SJCRH30 (cell line): ENCODE measurements at regions not wholly inside any gene's neighbourhood (a gene's known extent, or its start where the extent isn't known, plus 50 kb on each side); places are given as distances from the start of the nearest gene placed in this dataset.

Experiments used
- DNase-seq, 2 experiments: peaks; one replicate each; pipeline ENCODE4 v3.0.0-alpha.2; 2015 to 2020
- H3K27ac ChIP-seq: fragments of 250-450 bp; sonication (Bioruptor Pico); 2 replicates; pipeline ENCODE4 v1.5.1; 2020; ENCODE audit warnings: mild to moderate bottlenecking, moderate library complexity
- H3K27me3 ChIP-seq: fragments of 250-450 bp; sonication (Bioruptor Pico); 2 replicates; pipeline ENCODE4 v1.5.1; 2020; ENCODE audit warnings: mild to moderate bottlenecking, moderate library complexity
- H3K36me3 ChIP-seq: fragments of 250-450 bp; sonication (Bioruptor Pico); 2 replicates; pipeline ENCODE4 v1.5.1; 2020; ENCODE audit warnings: mild to moderate bottlenecking, moderate library complexity
- H3K4me1 ChIP-seq: fragments of 250-450 bp; sonication (Bioruptor Pico); 2 replicates; pipeline ENCODE4 v1.5.1; 2020; ENCODE audit warnings: mild to moderate bottlenecking, moderate library complexity
- H3K4me3 ChIP-seq: fragments of 250-450 bp; sonication (Bioruptor Pico); 2 replicates; pipeline ENCODE4 v1.5.1; 2020; ENCODE audit warnings: mild to moderate bottlenecking, moderate library complexity
- H3K9me3 ChIP-seq: fragments of 250-450 bp; sonication (Bioruptor Pico); replicated peaks from 2 replicates; pipeline ENCODE4 v1.5.1; 2020; ENCODE audit warnings: mild to moderate bottlenecking, moderate library complexity

DNA sequence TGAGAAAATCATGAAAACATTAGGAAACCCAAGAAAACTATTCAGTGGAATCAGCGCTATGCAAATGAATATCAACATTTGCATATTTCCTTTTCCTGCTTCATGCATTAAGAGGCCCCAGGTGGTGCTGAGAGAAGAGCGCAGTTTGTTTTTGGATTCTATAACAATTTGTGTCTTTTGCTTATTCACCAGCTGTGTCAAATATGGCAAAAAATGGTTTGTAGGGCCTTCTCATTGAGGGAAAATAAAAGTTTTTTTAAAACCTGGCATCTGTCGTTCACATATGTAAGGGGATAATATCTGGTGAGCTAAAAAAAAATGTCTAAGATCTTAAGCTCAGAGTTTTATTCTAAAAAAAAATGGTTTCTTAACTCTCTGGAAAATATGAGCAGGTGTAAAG lies 122.5 kb upstream of the ROBO2 start:
- Histone ChIP-seq H3K27ac (no peak overlapping the region), H3K4me3 (no peak overlapping the region), H3K4me1 (no peaks in the 10 kb centered on the region), H3K9me3 (no peaks in the 10 kb centered on the region), H3K27me3 (no peaks in the 10 kb centered on the region), H3K36me3 (no peaks in the 10 kb centered on the region)
- DNase-seq = no peak

DNA sequence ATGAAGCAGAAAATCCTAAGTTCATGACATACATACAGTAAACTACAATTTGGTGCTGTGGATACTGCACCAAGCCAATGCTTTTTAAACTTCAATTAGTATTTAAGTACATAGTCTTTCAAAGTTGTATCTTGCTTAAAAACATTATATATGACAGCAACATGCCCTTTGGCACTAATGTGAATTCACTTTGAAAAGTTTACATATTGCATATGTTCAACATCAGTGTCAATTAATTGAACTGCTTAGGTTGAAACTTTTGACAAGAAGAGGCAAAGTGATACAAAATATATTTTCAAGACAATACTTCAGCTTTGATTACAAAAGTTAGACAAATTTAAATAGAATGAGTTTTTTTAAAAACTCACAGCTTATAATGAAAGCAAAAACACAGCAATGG lies 119.4 kb upstream of the ROBO2 start:
- no peaks in the 10 kb centered on the region for H3K36me3 ChIP-seq
- no peaks in the 10 kb centered on the region for H3K27me3 ChIP-seq
- H3K27ac ChIP-seq = no peak overlapping the region
- H3K4me1 ChIP-seq = no peaks in the 10 kb centered on the region
- no peaks in the 10 kb centered on the region for H3K9me3 ChIP-seq
- DNase-seq = no peak
- H3K4me3 ChIP-seq = no peak overlapping the region

DNA sequence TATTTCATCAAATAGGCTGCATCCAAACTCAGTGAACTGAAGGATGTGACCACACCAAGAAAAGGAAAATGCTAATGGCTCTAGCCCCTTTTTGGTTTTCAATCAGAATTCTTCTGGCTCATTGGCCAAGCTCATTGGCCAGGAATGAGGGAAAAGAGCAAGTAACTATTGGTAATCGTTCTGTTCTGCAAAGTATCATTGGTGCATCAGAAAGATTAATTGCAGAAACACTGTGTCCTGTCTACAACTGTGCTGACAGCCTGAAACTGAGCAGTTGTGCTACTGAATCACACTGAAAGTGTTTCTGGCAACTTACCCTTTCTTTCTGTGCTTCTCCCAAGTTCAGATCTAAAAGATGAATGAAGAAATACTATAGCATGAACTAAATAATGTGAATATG lies 116.4 kb upstream of the ROBO2 start:
- H3K4me1 ChIP-seq = no peaks in the 10 kb centered on the region
- H3K27me3 ChIP-seq = no peaks in the 10 kb centered on the region
- no peaks in the 10 kb centered on the region for H3K9me3 ChIP-seq
- no peaks in the 10 kb centered on the region for H3K36me3 ChIP-seq
- H3K4me3 ChIP-seq = no peak overlapping the region
- no peak overlapping the region for H3K27ac ChIP-seq
- DNase-seq = no peak

DNA sequence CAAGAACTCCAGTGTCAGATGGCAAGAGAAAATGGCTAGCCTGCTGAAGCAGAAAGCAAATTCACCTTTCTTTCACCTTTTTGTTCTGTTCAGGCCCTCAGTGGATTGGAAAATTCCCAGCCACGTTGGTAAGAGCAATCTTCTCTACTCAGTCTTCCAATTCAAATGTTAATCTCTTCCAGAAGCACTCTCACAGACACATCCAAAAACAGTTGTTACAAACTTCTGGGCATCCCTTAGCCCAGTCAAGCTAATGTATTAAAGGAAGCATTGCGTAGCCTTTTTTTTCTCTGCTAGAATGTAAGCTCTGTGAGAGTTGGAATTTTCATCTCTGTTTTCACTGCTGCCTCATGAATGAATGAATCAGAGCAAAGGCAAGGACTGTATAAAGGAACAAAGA lies 109.2 kb upstream of the ROBO2 start:
- no peak for DNase-seq
- H3K4me3 ChIP-seq = no peak overlapping the region
- no peaks in the 10 kb centered on the region for H3K36me3 ChIP-seq
- no peaks in the 10 kb centered on the region for H3K9me3 ChIP-seq
- no peaks in the 10 kb centered on the region for H3K27me3 ChIP-seq
- no peaks in the 10 kb centered on the region for H3K4me1 ChIP-seq
- H3K27ac ChIP-seq = no peak overlapping the region

DNA sequence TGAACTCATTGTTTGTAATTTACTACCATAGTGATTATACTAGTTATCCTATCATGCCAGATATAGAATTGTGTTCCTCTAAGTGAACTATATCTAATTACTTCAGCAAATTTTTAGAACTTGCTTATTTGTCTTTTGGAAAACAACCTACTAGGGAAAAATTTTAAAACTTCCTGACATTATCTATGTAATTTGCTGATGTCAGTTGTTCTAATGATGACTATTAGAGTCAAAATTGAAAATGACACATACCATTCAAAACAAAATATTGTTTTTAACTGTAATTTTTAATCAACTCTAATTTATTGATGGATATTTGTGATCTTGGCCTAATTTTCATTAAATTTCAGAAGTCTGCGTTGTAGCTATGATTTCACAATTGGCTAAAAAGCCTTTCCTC lies 106.7 kb upstream of the ROBO2 start:
- no peaks in the 10 kb centered on the region for H3K9me3 ChIP-seq
- H3K36me3 ChIP-seq = no peaks in the 10 kb centered on the region
- no peak for DNase-seq
- H3K27me3 ChIP-seq = no peaks in the 10 kb centered on the region
- no peak overlapping the region for H3K4me3 ChIP-seq
- H3K4me1 ChIP-seq = no peaks in the 10 kb centered on the region
- no peak overlapping the region for H3K27ac ChIP-seq

DNA sequence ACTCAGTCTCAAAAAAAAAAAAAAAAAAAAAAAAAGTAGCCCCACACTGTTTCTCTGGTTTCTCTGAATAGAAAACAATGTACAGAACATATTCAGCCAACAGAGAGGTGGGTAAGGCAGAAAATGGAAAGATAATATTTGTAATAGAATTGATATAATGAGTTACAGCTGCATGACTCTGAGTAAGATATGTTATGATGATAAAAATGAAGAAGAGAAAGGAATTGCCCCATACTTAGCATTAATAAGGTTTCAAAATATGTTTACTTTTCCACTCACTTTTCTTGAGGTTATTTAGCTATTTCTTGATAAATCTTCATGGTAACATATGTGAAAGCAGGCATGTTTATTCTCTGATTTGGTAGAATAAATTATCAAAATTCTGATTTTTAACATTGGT lies 100.9 kb upstream of the ROBO2 start:
- Histone ChIP-seq H3K4me1 (no peaks in the 10 kb centered on the region), H3K4me3 (no peak overlapping the region), H3K36me3 (no peaks in the 10 kb centered on the region), H3K9me3 (no peaks in the 10 kb centered on the region), H3K27me3 (no peaks in the 10 kb centered on the region), H3K27ac (no peak overlapping the region)
- DNase-seq = no peak

DNA sequence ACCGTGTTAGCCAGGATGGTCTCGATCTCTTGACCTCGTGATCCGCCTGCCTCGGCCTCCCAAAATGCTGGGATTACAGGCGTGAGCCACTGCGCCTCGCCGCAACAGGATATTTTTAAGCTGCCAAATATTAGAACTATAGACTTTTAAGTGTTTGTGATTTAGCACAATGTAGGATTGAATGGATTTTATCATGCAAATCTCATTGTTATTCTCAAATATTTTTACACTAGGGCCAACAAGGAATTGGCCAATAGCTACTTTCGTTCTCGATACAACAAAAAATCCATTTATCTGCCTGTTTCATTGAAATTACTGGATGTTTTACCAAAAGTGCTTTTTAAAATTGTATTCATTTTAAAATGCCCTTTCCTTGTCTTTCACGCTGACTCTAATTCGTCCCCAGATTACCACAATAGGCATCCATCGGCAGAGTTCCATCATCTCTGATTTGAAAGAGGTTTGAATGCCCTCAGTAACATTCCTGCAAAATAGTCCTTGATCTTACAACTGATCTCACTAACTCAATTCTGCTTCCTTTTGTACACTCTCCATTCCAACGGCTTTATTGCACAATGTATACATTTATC lies 99.6 kb upstream of the ROBO2 start:
- no peak overlapping the region for H3K27ac ChIP-seq

DNA sequence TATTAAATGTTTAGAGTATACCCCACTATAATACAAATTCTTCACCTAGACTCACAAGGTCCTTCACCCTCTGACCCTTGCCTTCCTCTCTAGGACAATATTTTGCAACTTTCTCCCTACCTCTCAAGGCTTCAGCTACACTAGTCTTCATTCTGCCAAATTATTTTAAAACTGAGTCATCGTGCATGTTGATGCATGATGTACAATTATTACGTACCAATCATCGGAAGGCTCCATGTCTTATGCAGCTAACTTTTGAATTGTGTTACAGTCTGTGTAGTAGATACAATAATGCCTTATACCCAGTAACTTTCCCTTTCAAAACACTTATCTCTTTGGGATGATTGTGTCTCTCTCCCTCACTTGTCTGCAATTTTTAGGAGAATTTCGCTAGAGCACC lies 98.5 kb upstream of the ROBO2 start:
- DNase-seq = no peak
- Histone ChIP-seq H3K27ac (no peak overlapping the region), H3K27me3 (no peaks in the 10 kb centered on the region)

More for the DNA sequence above, 99.6 kb upstream of the ROBO2 start:
- H3K9me3 ChIP-seq = no peaks in the 10 kb centered on the region
- H3K4me1 ChIP-seq = no peaks in the 10 kb centered on the region
- H3K27me3 ChIP-seq = no peaks in the 10 kb centered on the region
- no peaks in the 10 kb centered on the region for H3K36me3 ChIP-seq
- no peak for DNase-seq
- H3K4me3 ChIP-seq = no peak overlapping the region

DNA sequence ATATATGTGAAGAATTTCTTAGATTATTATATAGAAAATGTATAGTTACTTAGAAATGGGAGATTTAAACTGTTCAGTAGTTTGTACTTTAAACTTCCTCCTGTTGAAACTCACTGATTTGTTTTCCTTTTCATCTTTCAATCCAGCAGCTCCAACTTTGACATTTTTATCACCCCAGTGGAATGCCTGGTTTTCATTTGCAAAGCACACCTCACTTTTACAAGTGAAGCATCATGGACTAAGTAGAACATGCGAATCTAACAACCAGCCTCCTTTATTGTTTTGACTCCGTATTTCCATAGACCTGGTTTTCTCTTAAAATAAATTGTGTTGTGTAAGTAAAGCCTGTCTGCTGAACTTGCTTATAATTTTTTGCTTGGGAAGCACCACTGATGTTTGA lies 97.8 kb upstream of the ROBO2 start:
- H3K4me1 ChIP-seq = no peaks in the 10 kb centered on the region
- no peak overlapping the region for H3K4me3 ChIP-seq

More for the DNA sequence above, 98.5 kb upstream of the ROBO2 start:
- H3K36me3 ChIP-seq = no peaks in the 10 kb centered on the region
- no peaks in the 10 kb centered on the region for H3K4me1 ChIP-seq
- no peaks in the 10 kb centered on the region for H3K9me3 ChIP-seq
- no peak overlapping the region for H3K4me3 ChIP-seq

DNA sequence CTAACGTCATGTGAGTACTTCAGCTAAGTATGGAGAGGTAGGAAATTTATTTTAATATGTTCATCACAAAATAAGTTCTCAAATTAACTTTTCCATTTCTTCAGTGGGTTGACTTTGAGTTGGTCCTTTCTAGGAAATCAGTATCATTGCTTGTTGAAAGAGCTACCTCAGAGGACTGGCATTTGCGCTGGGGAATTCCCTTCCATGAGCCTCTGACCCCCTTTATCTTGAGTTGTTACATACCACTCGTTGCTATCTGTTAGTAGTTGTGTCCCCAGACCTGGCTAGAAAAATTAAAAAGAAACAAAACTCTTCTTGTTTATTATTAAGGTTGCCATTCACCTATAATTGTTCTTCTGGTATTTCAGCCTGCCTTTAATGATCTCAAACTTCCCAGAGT lies 96.8 kb upstream of the ROBO2 start:
- Histone ChIP-seq H3K4me3 (no peak overlapping the region), H3K27me3 (no peaks in the 10 kb centered on the region), H3K27ac (no peak overlapping the region), H3K9me3 (no peaks in the 10 kb centered on the region), H3K36me3 (no peaks in the 10 kb centered on the region), H3K4me1 (no peaks in the 10 kb centered on the region)
- DNase-seq = no peak

More for the DNA sequence above, 97.8 kb upstream of the ROBO2 start:
- H3K27ac ChIP-seq = no peak overlapping the region
- H3K9me3 ChIP-seq = no peaks in the 10 kb centered on the region
- H3K36me3 ChIP-seq = no peaks in the 10 kb centered on the region
- DNase-seq = no peak
- no peaks in the 10 kb centered on the region for H3K27me3 ChIP-seq

DNA sequence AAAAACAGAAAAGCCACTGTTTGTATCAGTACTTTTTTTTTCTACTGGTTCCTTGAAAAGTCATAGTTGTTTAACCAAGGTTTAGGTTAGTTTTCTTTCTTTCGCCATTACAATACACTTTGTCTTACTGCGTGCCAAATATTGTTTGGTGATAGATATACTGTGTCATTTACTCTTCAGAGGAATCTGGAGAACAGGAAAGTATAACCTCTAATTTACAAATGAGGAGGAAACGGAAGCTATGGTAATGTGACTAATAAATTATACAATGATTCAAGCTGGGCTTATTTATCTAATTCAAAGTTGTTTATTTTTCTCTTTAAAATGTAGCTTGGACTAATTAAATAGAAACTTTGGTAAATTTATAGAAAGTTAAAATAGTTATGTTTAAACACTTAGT lies 96.2 kb upstream of the ROBO2 start:
- no peaks in the 10 kb centered on the region for H3K36me3 ChIP-seq
- H3K9me3 ChIP-seq = no peaks in the 10 kb centered on the region
- H3K27me3 ChIP-seq = no peaks in the 10 kb centered on the region
- no peak overlapping the region for H3K27ac ChIP-seq
- no peaks in the 10 kb centered on the region for H3K4me1 ChIP-seq
- DNase-seq = no peak
- no peak overlapping the region for H3K4me3 ChIP-seq

DNA sequence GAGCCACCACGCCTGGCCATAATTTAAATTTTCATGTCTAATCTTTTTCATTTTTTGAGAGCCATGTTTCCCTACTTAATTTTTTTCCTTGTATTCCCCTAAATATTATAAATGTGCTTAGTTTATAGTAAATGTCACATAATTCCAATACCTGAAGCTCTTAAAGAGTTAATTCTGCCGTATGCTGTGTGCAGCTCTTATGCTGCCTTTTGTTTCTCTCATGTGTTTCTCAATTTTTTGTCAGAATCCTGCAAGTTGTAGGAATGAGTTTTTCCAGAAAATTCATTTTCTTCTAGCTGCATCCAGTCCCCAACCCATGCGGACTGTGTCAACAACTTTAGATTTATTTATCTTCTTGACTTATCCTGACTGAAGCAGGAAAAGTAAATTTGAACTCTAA lies 90.9 kb upstream of the ROBO2 start:
- DNase-seq = no peak
- Histone ChIP-seq H3K4me3 (no peak overlapping the region), H3K27ac (no peak overlapping the region), H3K4me1 (no peaks in the 10 kb centered on the region), H3K36me3 (no peaks in the 10 kb centered on the region), H3K9me3 (no peaks in the 10 kb centered on the region), H3K27me3 (no peaks in the 10 kb centered on the region)

DNA sequence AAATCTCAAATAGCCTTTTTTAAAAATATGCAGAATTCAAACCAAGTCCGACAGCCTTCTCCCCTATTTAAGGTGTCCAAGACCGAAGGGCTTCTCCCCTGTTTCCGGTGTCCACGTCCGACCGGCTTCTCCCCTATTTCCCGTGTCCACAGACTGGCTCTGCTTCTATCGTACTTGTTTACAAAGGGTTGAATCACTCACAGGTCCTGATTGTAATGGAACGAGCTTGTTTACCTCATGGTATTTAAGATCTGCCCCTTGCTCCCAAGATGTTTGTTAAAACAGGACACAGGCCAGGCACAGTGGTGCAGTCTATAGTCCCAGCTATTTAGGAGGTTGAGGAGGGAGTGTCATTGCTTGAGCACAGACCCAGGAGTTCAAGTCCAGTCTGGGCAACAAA lies 90.4 kb upstream of the ROBO2 start:
- H3K27ac ChIP-seq = no peak overlapping the region
- no peaks in the 10 kb centered on the region for H3K36me3 ChIP-seq
- H3K9me3 ChIP-seq = no peaks in the 10 kb centered on the region
- DNase-seq = no peak
- no peaks in the 10 kb centered on the region for H3K27me3 ChIP-seq
- H3K4me3 ChIP-seq = no peak overlapping the region
- no peaks in the 10 kb centered on the region for H3K4me1 ChIP-seq

DNA sequence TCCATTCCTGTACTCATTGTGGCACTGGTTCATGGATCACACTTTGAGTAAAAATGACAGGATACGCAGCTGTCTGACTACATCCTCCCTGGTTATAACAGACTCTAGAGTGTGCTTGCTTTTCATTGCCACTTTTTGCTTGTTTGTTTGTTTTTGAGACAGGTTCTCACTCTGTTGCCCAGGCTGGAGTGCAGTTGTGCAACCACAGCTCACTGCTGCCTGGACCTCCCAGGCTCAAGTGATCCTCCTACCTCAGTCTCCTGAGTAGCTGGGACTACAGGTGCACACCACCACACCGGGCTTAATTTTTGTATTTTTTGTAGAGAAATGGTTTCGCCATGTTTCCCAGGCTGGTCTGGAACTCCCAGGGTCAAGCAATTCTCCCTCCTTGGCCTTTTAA lies 89.3 kb upstream of the ROBO2 start:
- no peak overlapping the region for H3K4me3 ChIP-seq
- peak; percentile 2 to 22 for DNase-seq
- no peaks in the 10 kb centered on the region for H3K27me3 ChIP-seq
- no peak overlapping the region for H3K27ac ChIP-seq
- no peaks in the 10 kb centered on the region for H3K9me3 ChIP-seq
- no peaks in the 10 kb centered on the region for H3K4me1 ChIP-seq
- no peaks in the 10 kb centered on the region for H3K36me3 ChIP-seq

DNA sequence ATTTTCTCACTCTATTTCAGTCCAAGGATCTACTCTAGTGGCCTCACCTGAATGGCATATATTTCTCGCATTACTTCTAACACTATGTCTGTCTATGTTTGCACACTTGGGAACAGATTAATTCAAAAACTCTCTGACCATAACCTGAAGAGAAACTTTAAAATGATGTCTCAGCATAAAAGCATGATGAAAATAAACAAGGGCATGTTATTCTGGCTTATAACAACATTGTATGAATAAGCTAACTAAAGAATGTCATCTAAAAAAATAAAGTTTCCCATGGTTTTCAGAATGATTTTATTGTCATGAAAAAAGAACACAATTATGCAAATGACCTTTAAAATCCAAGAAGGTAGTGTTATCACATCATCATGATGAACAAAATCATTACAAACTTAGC lies 85.5 kb upstream of the ROBO2 start:
- H3K4me1 ChIP-seq = no peaks in the 10 kb centered on the region; the same call in 1 of the 2 replicates
- H3K9me3 ChIP-seq = no peaks in the 10 kb centered on the region
- H3K36me3 ChIP-seq = no peaks in the 10 kb centered on the region
- H3K27ac ChIP-seq = no peak overlapping the region
- H3K4me3 ChIP-seq = no peak overlapping the region
- H3K27me3 ChIP-seq = no peaks in the 10 kb centered on the region
- DNase-seq = no peak

DNA sequence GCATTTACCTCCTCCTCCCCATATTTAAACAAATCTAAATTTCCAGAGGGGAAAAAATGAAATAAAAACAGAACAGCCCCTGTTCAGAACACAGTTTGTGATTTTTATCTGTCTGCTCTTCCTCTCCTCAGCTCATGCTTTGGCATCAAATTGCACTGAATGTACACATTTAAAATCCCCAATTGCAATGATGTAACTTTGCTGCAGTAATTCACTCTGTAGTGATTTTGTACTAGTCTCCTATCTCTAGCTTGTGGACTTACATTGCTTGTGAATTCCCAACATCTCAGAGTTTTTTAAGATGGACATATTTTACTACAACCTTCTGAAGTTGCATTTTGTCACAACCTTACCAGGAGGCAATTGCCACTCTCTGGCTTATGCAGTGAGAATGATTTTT lies 81.6 kb upstream of the ROBO2 start:
- DNase-seq = peak in 1 of 2 experiments; percentile 33
- Histone ChIP-seq H3K4me3 (no peak overlapping the region), H3K4me1 (no peaks in the 10 kb centered on the region; the same call in 1 of the 2 replicates), H3K36me3 (no peaks in the 10 kb centered on the region), H3K27ac (peak overlapping the region; percentile 22; the same call in 1 of the 2 replicates), H3K9me3 (no peaks in the 10 kb centered on the region), H3K27me3 (no peaks in the 10 kb centered on the region)
